ENCODE measurements at regions not wholly inside any gene's neighbourhood (a gene's known extent, or its start where the extent isn't known, plus 50 kb on each side); places are given as distances from the start of the nearest gene placed in this dataset.

GRCh38 chr3:76673171-76673570 lies 366.7 kb upstream of the ROBO2 start:
- no peak for TF ChIP-seq SIN3A (IDR thresholded peaks at IDR 0.05; ENCODE audit: borderline replicate concordance, insufficient read depth, low read length)
- TF ChIP-seq FOXP2 (optimal IDR thresholded peaks at IDR 0.05; ENCODE audit: borderline replicate concordance, extremely low read depth, extremely low read length, insufficient read depth) = no peak
- TF ChIP-seq, protein P1, sequence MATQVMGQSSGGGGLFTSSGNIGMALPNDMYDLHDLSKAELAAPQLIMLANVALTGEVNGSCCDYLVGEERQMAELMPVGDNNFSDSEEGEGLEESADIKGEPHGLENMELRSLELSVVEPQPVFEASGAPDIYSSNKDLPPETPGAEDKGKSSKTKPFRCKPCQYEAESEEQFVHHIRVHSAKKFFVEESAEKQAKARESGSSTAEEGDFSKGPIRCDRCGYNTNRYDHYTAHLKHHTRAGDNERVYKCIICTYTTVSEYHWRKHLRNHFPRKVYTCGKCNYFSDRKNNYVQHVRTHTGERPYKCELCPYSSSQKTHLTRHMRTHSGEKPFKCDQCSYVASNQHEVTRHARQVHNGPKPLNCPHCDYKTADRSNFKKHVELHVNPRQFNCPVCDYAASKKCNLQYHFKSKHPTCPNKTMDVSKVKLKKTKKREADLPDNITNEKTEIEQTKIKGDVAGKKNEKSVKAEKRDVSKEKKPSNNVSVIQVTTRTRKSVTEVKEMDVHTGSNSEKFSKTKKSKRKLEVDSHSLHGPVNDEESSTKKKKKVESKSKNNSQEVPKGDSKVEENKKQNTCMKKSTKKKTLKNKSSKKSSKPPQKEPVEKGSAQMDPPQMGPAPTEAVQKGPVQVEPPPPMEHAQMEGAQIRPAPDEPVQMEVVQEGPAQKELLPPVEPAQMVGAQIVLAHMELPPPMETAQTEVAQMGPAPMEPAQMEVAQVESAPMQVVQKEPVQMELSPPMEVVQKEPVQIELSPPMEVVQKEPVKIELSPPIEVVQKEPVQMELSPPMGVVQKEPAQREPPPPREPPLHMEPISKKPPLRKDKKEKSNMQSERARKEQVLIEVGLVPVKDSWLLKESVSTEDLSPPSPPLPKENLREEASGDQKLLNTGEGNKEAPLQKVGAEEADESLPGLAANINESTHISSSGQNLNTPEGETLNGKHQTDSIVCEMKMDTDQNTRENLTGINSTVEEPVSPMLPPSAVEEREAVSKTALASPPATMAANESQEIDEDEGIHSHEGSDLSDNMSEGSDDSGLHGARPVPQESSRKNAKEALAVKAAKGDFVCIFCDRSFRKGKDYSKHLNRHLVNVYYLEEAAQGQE (IDR thresholded peaks at IDR 0.05; ENCODE audit: insufficient read depth in 1 of 2, low read depth in 2 of 2, low read length in 2 of 2) = no peak
- TF ChIP-seq POLR2AphosphoS5 (IDR thresholded peaks at IDR 0.05; ENCODE audit: low read depth, low read length) = no peak
- no peak for TF ChIP-seq TAF1 (IDR thresholded peaks at IDR 0.05; ENCODE audit: borderline replicate concordance, insufficient read depth, low read length)

- no peak for TF ChIP-seq SIN3A (IDR thresholded peaks at IDR 0.05; ENCODE audit: borderline replicate concordance, insufficient read depth, low read length)
- TF ChIP-seq, protein P1 (IDR thresholded peaks at IDR 0.05; ENCODE audit: insufficient read depth in 1 of 2, low read depth in 2 of 2, low read length in 2 of 2) = no peak
- TF ChIP-seq TAF1 (IDR thresholded peaks at IDR 0.05; ENCODE audit: borderline replicate concordance, insufficient read depth, low read length) = no peak
- no peak for TF ChIP-seq FOXP2 (optimal IDR thresholded peaks at IDR 0.05; ENCODE audit: borderline replicate concordance, extremely low read depth, extremely low read length, insufficient read depth)
- TF ChIP-seq POLR2AphosphoS5 (IDR thresholded peaks at IDR 0.05; ENCODE audit: low read depth, low read length) = no peak
These were observed 360.4 kb upstream of the ROBO2 start for GRCh38 chr3:76679541-76679940.

GRCh38 chr3:76683256-76683655 lies 356.6 kb upstream of the ROBO2 start:
- TF ChIP-seq FOXP2 (optimal IDR thresholded peaks at IDR 0.05; ENCODE audit: borderline replicate concordance, extremely low read depth, extremely low read length, insufficient read depth) = no peak
- TF ChIP-seq TAF1 (IDR thresholded peaks at IDR 0.05; ENCODE audit: borderline replicate concordance, insufficient read depth, low read length) = no peak
- TF ChIP-seq POLR2AphosphoS5 (IDR thresholded peaks at IDR 0.05; ENCODE audit: low read depth, low read length) = no peak
- no peak for TF ChIP-seq SIN3A (IDR thresholded peaks at IDR 0.05; ENCODE audit: borderline replicate concordance, insufficient read depth, low read length)
- TF ChIP-seq, protein P1 (IDR thresholded peaks at IDR 0.05; ENCODE audit: insufficient read depth in 1 of 2, low read depth in 2 of 2, low read length in 2 of 2) = no peak

GRCh38 chr3:76684946-76685345 lies 355.0 kb upstream of the ROBO2 start:
- TF ChIP-seq POLR2AphosphoS5 (IDR thresholded peaks at IDR 0.05; ENCODE audit: low read depth, low read length) (no peak), FOXP2 (optimal IDR thresholded peaks at IDR 0.05; ENCODE audit: borderline replicate concordance, extremely low read depth, extremely low read length, insufficient read depth) (no peak), TAF1 (IDR thresholded peaks at IDR 0.05; ENCODE audit: borderline replicate concordance, insufficient read depth, low read length) (no peak), SIN3A (IDR thresholded peaks at IDR 0.05; ENCODE audit: borderline replicate concordance, insufficient read depth, low read length) (no peak)
- TF ChIP-seq, protein P1 (IDR thresholded peaks at IDR 0.05; ENCODE audit: insufficient read depth in 1 of 2, low read depth in 2 of 2, low read length in 2 of 2) = no peak

DNA sequence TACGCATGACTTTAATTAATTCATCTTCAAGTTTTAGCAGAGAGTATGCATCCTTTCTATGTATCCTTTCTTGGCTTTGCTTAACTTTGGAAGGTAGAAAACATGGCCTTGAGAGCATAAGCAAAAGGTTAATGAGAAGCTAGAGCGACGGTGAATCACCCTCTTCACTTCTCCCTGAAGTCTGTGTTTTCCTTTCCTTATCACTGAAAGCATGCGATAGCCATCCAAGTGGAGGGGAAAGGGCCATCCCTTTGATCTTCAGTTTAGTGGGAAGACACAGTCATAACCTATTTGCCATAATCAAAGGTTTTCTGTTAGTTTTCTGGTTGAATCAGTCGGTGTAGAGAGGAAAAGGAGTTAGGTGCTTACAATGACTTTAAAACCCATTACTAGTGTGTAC lies 354.0 kb upstream of the ROBO2 start:
- TF ChIP-seq FOXP2 (optimal IDR thresholded peaks at IDR 0.05; ENCODE audit: borderline replicate concordance, extremely low read depth, extremely low read length, insufficient read depth) (no peak), SIN3A (IDR thresholded peaks at IDR 0.05; ENCODE audit: borderline replicate concordance, insufficient read depth, low read length) (no peak), POLR2AphosphoS5 (IDR thresholded peaks at IDR 0.05; ENCODE audit: low read depth, low read length) (no peak), TAF1 (IDR thresholded peaks at IDR 0.05; ENCODE audit: borderline replicate concordance, insufficient read depth, low read length) (no peak)
- TF ChIP-seq, protein P1 (IDR thresholded peaks at IDR 0.05; ENCODE audit: insufficient read depth in 1 of 2, low read depth in 2 of 2, low read length in 2 of 2) = no peak
